DOHH2 (cell line): ENCODE measurements at regions not wholly inside any gene's neighbourhood (a gene's known extent, or its start where the extent isn't known, plus 50 kb on each side); places are given as distances from the start of the nearest gene placed in this dataset.

Experiments used
- H3F3A ChIP-seq: fragments of 200-600 bp; sonication (generic), shearing (Covaris generic); 2 replicates; pipeline ENCODE4 v1.6.0; 2016; ENCODE audit warnings: antibody characterized with exemption, mild to moderate bottlenecking; ENCODE audit not compliant: control insufficient read depth, insufficient read depth
- H3K27ac ChIP-seq: fragments of 200-600 bp; sonication (generic); 2 replicates; pipeline ENCODE4 v1.5.1; 2014; ENCODE audit warnings: low read depth, mild to moderate bottlenecking, low read length, moderate library complexity
- H3K27me3 ChIP-seq: fragments of 200-600 bp; sonication (generic); 2 replicates; pipeline ENCODE4 v1.6.1; 2014; ENCODE audit warnings: mild to moderate bottlenecking, low read length, mixed read lengths; ENCODE audit not compliant: control insufficient read depth
- H3K36me3 ChIP-seq: fragments of 200-600 bp; sonication (generic); 2 replicates; pipeline ENCODE4 v1.6.1; 2014; ENCODE audit warnings: mild to moderate bottlenecking, low read length, moderate library complexity, mixed read lengths; ENCODE audit not compliant: control insufficient read depth
- H3K4me1 ChIP-seq: fragments of 200-600 bp; sonication (generic); 2 replicates; pipeline ENCODE4 v1.6.1; 2014; ENCODE audit warnings: mild to moderate bottlenecking, low read length, mixed read lengths; ENCODE audit not compliant: control insufficient read depth
- H3K4me2 ChIP-seq: fragments of 200-600 bp; sonication (generic); 2 replicates; pipeline ENCODE4 v1.6.0; 2014; ENCODE audit warnings: mild to moderate bottlenecking, low read length, moderate library complexity
- H3K4me3 ChIP-seq: fragments of 200-600 bp; sonication (generic); 2 replicates; pipeline ENCODE4 v1.5.1; 2014; ENCODE audit warnings: mild to moderate bottlenecking, low read length, mixed read lengths
- H3K79me2 ChIP-seq: fragments of 200-600 bp; sonication (generic); 2 replicates; pipeline ENCODE4 v1.6.1; 2014; ENCODE audit warnings: mild to moderate bottlenecking, low read length, mixed read lengths; ENCODE audit not compliant: control insufficient read depth
- H3K9me2 ChIP-seq: fragments of 200-600 bp; sonication (generic); replicated peaks from 2 replicates; pipeline ENCODE4 v1.6.1; 2014; ENCODE audit warnings: mild to moderate bottlenecking, low read length, mixed read lengths; ENCODE audit not compliant: control insufficient read depth
- H3K9me3 ChIP-seq: fragments of 200-600 bp; sonication (generic); 2 replicates; pipeline ENCODE4 v1.6.1; 2014; ENCODE audit warnings: antibody characterized with exemption, low read length, mixed read lengths; ENCODE audit not compliant: control insufficient read depth, insufficient read depth
- H4K20me1 ChIP-seq: fragments of 200-600 bp; sonication (generic); 2 replicates; pipeline ENCODE4 v1.6.0; 2014; ENCODE audit warnings: low read depth, mild to moderate bottlenecking, antibody characterized with exemption, low read length, moderate library complexity; ENCODE audit not compliant: control insufficient read depth, insufficient read depth
- CTCF ChIP-seq: fragments of 200-600 bp; sonication (generic); IDR thresholded peaks from one replicate; pipeline ENCODE4 v1.5.1; 2014; ENCODE audit warnings: antibody characterized with exemption, mild to moderate bottlenecking, low read depth, low read length; ENCODE audit not compliant: poor library complexity, severe bottlenecking
- EZH2phosphoT487 ChIP-seq: fragments of 200-600 bp; sonication (generic); IDR thresholded peaks from 2 replicates; pipeline ENCODE4 v1.6.1; 2017; ENCODE audit warnings: borderline replicate concordance, mild to moderate bottlenecking, antibody characterized with exemption, low read length, moderate library complexity, mixed read lengths

GRCh38 chr7:24058953-24059352, 225.0 kb upstream of the NPY start:
- Histone ChIP-seq H3K27ac (no peak overlapping the region), H3K4me2 (no peak overlapping the region), H3K36me3 (no peaks in the 10 kb centered on the region), H3K27me3 (0 out of 2 replicates have a peak, but pooled peaks cover 3% of the 10 kb centered on the region), H3F3A (no peaks in the 10 kb centered on the region), H3K4me1 (no peaks in the 10 kb centered on the region), H3K79me2 (no peaks in the 10 kb centered on the region), H3K4me3 (no peak overlapping the region), H3K9me3 (no peaks in the 10 kb centered on the region), H3K9me2 (no peaks in the 10 kb centered on the region), H4K20me1 (no peaks in the 10 kb centered on the region)
- TF ChIP-seq EZH2phosphoT487 = no peak
- no peak for TF ChIP-seq CTCF

- no peaks in the 10 kb centered on the region for H3K79me2 ChIP-seq
- no peak overlapping the region for H3K4me2 ChIP-seq
- H3F3A ChIP-seq = no peaks in the 10 kb centered on the region
- no peaks in the 10 kb centered on the region for H3K9me2 ChIP-seq
- no peaks in the 10 kb centered on the region for H3K27me3 ChIP-seq
- H3K4me1 ChIP-seq = no peaks in the 10 kb centered on the region
- H3K27ac ChIP-seq = no peak overlapping the region
- H3K4me3 ChIP-seq = no peak overlapping the region
- TF ChIP-seq EZH2phosphoT487 (no peak), CTCF (no peak)
- no peaks in the 10 kb centered on the region for H3K9me3 ChIP-seq
- H4K20me1 ChIP-seq = no peaks in the 10 kb centered on the region
- H3K36me3 ChIP-seq = no peaks in the 10 kb centered on the region
These were observed 224.2 kb upstream of the NPY start for GRCh38 chr7:24059775-24060174.

GRCh38 chr7:24063721-24064120, 220.3 kb upstream of the NPY start:
- Histone ChIP-seq H3F3A (no peaks in the 10 kb centered on the region), H3K9me2 (no peaks in the 10 kb centered on the region), H3K4me2 (no peak overlapping the region), H3K4me3 (no peak overlapping the region), H3K4me1 (no peaks in the 10 kb centered on the region), H3K9me3 (no peaks in the 10 kb centered on the region), H3K36me3 (no peaks in the 10 kb centered on the region), H3K79me2 (no peaks in the 10 kb centered on the region), H4K20me1 (no peaks in the 10 kb centered on the region), H3K27me3 (no peaks in the 10 kb centered on the region), H3K27ac (no peak overlapping the region)
- no peak for TF ChIP-seq CTCF
- TF ChIP-seq EZH2phosphoT487 = no peak

- no peak overlapping the region for H3K4me3 ChIP-seq
- no peak for TF ChIP-seq EZH2phosphoT487
- TF ChIP-seq CTCF = no peak
- no peak overlapping the region for H3K27ac ChIP-seq
- no peaks in the 10 kb centered on the region for H3K36me3 ChIP-seq
- H3K79me2 ChIP-seq = no peaks in the 10 kb centered on the region
- no peaks in the 10 kb centered on the region for H3K4me1 ChIP-seq
- no peaks in the 10 kb centered on the region for H3K9me3 ChIP-seq
- no peak overlapping the region for H3K4me2 ChIP-seq
- no peaks in the 10 kb centered on the region for H3K9me2 ChIP-seq
- no peaks in the 10 kb centered on the region for H4K20me1 ChIP-seq
- H3K27me3 ChIP-seq = no peaks in the 10 kb centered on the region
- H3F3A ChIP-seq = no peaks in the 10 kb centered on the region
These were observed 214.2 kb upstream of the NPY start for GRCh38 chr7:24069751-24070150.
